ENCODE measurements at regions not wholly inside any gene's neighbourhood (a gene's known extent, or its start where the extent isn't known, plus 50 kb on each side); places are given as distances from the start of the nearest gene placed in this dataset.

- no peak for FAIRE-seq
Measured at GRCh38 chr6:23176883-23177282, 607.5 kb downstream of the HDGFL1 start.

GRCh38 chr6:23177806-23178205, 608.4 kb downstream of the HDGFL1 start:
- FAIRE-seq, result no peak

DNA sequence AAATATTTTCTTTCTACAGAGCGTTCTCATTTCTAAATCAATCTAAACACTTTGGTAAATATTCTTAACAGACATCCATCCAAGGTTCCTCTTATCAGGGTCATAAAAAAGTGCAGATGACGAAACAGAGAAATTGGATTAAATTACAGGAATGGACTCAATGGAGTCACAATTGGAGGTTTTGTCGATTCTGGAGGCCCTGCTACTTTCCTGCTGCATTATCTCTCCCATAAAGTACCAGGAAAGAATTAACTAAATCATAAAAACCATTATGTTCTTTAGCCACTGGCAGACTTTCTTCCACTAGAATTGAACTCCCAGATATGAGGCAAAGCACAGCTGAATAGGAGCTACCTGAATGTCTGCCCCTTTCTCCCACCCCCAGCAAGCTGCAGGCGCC, 610.6 kb downstream of the HDGFL1 start:
- FAIRE-seq, result no peak

DNA sequence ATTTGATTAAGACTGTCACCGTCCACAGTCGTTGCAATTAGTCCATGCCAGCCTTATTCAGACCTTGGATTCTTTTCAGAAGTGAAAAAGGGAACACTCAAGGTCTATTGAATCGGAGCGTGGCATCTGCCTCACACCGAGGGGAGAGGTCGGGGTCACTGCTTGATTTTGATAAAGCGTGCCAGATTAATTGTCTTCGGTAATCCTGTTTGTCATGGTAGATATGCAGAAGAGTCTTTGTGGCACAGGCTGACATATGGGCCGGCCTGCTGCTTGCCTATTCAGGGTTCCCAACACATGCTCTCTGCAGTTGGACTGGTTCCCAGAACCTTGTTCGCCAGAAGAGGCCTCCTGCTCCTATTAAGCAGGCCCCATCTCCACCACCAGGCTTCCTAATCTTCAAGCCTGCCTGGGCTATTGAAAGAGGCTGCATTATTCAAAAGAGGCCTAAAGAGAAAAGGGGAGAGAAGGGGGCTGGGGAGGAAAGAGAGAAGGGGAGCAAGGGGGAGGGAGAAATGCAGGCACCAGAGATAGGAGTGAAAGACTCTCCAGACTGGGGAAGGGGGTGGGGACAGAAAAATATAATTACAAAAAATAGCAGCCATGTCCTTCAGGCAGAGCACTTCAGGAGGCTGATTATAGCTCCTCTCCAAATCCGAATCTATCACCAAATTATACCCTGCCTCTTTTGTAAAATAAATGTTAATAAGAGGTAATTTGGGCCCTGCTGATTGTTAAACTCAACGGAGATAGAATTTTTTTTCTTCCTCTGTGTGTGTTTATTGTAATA, 611.3 kb downstream of the HDGFL1 start:
- FAIRE-seq, result no peak

GRCh38 chr6:23181356-23182110, 612.2 kb downstream of the HDGFL1 start:
- no peak for FAIRE-seq

DNA sequence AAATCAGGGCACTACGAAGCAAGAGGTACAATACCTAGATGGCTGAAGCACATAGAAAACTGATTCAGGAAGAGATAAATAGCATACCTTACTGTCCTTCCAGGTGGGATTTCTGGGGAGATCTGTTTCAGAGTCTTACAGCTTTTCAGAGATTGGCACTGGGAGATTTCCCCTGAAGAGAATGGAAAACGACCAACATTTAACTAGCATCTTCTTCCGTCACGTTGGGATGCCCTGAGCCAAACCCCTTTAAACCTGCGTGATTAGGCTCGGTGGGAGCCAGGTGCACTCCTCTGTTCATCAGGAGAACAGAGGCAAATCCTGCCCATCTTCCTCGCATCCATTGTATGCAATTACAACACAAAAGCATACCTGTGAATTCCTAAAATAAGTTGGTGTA, 614.5 kb downstream of the HDGFL1 start:
- FAIRE-seq, result no peak

GRCh38 chr6:23184351-23184750, 615.0 kb downstream of the HDGFL1 start:
- FAIRE-seq, result no peak

GRCh38 chr6:23195487-23195886, 626.1 kb downstream of the HDGFL1 start:
- no peak for FAIRE-seq

DNA sequence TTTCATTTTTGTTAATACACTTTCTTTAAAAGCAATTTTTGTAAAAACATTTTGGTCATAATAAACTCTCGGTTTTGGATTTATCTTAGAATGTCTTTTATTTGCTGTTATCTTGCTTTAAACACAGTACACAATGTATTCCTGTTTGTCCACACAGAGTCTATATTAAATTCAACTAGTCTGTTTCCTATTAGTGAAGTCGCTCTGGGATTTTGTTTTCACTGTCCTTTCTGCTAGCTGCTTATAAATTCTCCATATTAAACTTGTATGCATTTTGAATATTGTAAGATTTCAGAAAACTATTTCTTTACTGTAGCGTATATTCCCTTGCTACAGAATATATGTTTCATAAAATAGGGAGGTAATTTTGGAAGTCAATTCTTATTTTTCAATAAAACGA, 630.2 kb downstream of the HDGFL1 start:
- no peak for FAIRE-seq

GRCh38 chr6:23200946-23201345, 631.6 kb downstream of the HDGFL1 start:
- no peak for FAIRE-seq

DNA sequence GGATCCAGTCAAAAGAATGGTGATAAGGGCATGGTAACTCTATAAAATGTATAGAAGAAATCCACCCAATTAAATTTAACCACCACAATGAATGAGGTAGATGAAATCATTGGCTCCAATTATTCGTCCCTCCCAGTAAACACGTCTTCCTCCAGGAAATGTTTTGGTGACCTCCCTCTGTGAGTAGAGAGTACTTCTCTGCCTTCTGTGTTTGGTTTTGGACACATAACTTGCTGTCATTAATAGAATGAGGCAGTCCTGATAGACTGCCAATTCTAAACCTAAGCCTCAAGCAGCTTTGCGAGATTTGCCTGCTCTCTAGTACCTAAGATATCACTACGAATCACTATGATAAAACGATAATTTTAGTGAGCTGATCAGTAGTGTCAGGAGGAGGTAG, 632.8 kb downstream of the HDGFL1 start:
- no peak for FAIRE-seq

DNA sequence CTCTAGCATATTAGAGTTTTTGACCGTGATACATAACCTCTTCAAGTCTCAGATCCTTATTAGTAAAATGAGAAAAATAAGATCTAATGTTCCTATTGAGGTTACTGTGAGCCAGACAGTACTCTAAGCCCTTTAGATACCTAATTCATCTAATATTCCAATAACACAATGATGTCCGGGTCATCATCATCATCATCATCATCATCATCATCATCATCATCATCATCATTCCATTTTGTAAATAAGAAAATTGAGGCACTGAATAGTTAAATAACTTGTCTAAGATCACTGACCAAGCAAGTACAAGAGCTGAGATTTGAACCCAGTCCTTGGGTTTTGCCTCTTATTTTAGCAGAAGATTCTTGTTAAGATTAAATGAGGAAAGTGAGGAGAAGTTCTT, 643.0 kb downstream of the HDGFL1 start:
- FAIRE-seq, result no peak

- no peak for FAIRE-seq
Measured at GRCh38 chr6:23213193-23213592, 643.8 kb downstream of the HDGFL1 start.

- FAIRE-seq, result no peak
Measured at GRCh38 chr6:23213651-23214050, 644.3 kb downstream of the HDGFL1 start.

DNA sequence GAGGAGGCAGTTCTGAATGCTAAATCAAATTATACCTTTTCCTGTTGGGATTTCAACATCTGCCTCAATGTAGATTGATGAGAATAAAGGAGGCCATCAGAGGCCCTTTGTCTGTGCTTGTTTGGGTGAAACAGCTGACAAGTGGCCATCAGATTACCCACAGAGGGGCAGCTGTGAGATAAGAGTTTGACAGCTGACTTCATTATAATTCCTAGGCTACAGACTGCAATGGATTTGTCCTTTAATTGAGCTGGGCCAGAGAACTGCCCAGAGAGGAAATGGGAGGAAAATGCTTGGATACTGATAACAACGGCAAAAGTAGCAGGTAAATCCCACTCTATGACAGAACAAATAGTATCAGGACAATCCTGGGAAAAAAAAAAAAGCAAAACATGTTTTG, 649.4 kb downstream of the HDGFL1 start:
- FAIRE-seq, result no peak

DNA sequence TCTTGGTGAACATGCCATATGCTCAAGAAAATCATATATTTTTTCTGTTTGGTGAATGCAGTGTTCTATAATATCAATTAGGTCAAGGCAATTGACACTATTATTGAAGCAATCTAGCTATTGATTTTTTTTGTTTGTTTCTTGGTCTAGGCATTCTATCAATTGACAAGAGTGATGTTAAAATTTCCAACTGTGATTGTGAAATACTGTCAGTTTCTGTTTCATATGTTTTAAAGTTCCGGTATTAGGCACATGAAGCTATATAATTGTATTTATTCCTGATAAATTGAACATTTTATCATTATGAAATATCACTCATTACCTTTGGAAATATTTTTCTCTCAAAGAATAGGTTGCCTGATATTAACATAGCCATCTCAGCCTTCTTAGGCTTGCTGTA, 653.4 kb downstream of the HDGFL1 start:
- FAIRE-seq, result no peak

DNA sequence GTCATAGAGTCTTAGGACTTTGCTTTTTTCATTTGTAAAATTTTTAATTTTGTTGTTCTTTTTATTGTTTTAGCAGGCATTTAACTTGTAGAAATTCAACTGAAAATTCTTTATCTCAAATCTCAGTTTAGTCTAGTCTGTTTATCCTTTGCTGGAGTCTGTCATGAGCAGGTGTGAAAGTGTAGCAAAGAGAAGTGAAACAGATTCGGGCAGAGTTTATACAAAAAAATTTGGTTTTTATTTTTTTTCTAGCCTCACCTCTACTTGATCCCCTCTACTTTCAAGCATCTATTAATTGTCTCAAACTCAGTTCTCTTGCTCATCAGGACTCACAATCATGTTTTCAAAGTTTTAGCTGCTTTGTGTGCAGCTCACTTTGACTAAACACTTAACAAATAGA, 655.2 kb downstream of the HDGFL1 start:
- FAIRE-seq, result no peak

GRCh38 chr6:23228439-23229024, 659.2 kb downstream of the HDGFL1 start:
- no peak for FAIRE-seq

DNA sequence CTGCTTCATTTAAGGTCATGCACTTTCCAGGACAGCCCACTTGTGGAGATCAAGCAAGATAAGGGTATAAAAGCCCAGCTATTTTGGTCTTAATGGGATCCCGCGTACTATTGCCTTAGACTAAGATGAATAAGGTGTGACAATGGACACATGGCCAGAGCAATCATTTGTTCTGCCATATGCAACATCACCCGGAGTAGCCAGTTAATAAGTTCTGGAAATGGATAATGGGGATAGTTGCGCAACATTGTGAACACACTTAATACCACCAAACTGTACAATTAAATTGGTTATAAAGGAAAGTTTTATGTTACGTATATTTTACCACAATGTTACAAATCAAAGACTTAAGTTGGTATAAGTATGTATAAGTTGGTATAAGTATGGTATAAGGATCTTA, 674.5 kb downstream of the HDGFL1 start:
- FAIRE-seq, result no peak

- no peak for FAIRE-seq
Measured at GRCh38 chr6:23244300-23244699, 674.9 kb downstream of the HDGFL1 start.

- FAIRE-seq, result no peak
Measured at GRCh38 chr6:23245572-23245971, 676.2 kb downstream of the HDGFL1 start.

GRCh38 chr6:23246896-23247295, 677.5 kb downstream of the HDGFL1 start:
- no peak for FAIRE-seq

DNA sequence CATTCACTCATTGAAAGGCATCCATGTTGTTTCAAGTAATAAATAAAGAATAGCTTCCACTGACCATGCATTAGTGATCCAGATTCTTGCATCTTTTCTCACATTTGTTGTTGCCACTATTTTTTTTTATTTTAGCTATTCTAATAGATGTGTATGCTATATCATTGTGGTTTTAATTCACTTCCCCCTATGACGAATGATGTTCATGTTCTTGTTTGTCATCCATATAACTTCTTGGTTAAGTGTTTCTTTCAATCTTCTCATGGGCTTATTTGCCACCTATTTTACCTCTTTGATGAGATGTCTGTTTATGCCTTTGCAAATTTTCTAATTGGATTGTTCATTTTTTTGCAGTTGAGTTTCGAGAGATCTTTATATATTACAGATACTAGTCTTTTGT, 681.2 kb downstream of the HDGFL1 start:
- no peak for FAIRE-seq

- FAIRE-seq, result no peak
Measured at GRCh38 chr6:23262864-23263263, 693.5 kb downstream of the HDGFL1 start.

All from G401.6 (cell line).